Activated T-cell treated with anti-CD3 and anti-CD28 coated beads, Interleukin-2, amount 50 U/mL, for 1 hour (primary cell): ENCODE measurements at regions not wholly inside any gene's neighbourhood (a gene's known extent, or its start where the extent isn't known, plus 50 kb on each side); places are given as distances from the start of the nearest gene placed in this dataset.
"Not testable (repeated sequence)": the region's sequence is repeated elsewhere in the genome, so short reads cannot be mapped to it uniquely, and the experiment has no call there.

Source experiments
- DNase-seq: peaks from one replicate; pipeline ENCODE4 v3.0.0-alpha.2; 2020

DNA sequence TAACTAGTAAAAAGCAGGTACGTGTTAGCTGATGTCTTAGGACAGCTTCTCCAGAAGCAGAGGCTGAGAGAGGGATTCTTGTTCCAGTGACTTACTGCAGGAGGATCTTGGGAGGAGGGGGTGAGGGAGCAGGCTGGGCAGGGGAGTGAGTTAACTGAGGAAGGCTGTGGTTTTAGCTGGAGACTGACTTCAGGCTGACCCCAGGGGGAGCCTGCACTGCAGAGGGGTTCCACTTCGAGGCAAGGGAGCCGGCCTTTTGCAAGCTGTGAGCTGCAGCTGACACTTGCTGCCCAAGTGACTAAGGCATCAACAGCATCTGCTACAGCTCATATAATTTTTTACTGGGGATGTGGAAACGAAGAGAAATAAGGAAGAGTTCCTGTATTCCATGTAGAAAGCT lies 50.4 kb upstream of the SOD1 start:
- no peak for DNase-seq

DNA sequence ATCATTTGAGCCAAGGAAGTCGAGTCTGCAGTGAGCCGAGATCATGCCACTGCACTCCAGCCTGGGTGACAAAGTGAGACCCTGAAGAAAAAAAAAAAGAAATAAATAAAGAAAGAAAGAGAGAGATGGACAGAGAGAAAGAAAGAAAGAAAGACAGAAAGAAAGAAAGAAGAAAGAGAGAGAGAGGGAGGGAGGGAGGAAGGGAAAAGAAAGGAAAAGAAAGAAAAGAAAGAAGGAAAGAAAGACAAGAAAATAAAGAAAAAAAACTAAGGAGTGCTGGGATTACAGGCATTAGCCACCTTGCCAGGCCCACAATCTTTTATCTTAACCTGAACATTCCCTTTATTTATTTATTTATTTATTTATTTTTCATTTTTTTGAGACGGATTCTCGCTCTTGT lies 51.7 kb upstream of the SOD1 start:
- DNase-seq: no peak

DNA sequence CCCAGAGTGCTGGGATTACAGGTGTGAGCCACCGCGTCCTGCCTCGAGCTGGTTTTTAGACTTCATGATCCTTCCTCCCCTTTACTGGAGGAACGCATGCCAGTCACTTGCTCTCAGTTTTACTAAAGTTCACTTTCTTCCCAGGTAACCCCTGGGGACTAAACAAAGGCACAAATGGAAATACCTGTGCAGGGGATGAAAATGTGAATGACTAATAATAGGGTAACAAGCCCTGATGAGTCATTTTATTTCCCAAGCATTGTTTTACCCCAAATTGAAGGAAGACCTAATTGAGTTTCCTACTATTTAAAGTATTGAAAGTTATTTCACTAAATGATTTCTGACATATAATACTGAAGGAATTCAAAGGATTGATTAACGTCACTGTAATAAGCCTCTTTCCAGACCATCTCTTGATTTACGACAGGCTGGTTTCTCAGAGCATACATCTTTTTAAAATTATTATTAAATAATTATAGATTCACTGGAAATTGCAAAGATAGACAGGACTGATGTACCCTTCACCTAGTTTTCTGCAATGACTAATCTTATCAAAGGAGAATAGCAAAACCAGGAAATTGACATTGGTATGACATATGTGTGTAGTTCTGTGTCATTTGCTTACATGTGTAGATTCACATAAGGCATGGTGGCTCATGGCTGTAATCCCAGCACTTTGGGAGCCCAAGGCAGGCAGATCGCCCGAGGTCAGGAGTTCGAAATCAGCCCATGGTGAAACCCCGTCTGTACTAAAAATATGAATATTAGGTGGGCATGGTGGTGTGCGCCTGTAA lies 53.2 kb upstream of the SOD1 start:
- no peak for DNase-seq

DNA sequence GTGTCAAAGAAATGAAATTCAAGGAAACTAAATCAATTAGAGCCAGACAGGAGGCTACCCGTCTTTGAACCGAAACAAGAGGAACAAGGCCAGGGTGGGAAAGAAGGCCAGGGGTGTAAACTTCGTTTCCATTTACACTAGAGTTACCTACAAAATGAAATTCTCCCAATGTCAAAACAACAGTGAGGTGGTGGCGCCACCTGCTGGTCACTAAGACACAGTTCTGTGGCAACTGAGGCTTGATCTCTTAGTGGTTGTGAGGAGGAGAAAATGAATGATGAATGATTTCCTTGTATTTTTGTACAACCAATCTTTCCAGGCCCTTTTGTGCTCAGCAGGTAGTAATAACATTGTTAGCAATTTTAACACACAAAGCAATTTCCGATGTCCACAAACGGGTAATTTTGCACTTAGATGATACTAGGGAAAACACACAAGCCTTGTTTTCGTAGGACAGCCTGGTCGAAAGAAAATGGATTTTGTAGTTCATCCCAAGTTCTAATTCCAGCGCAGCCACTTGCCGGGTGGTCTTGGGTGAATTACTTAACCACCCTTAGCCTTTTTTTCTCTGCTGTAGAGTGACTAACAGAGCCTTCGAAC lies 54.8 kb upstream of the SOD1 start:
- peak; percentile 74 for DNase-seq

DNA sequence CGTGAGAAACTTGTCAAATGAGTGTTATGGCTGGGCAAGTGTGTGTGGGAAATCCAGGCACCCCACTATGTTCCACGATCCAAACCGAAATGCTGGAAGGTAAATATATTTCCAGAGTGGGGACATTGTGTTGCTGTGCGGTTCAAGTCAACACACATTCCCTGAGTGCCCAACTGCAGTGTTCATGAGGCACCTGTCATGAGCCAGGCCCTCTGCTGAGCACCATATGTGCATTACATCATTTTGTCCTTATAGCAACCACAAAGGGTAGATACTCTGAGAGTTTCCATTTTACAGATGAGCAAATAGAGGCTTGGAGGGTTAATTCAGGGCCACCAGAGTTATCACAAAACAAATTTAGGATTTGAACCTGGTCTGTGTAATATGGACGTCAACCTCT lies 59.9 kb upstream of the SOD1 start:
- no peak for DNase-seq

DNA sequence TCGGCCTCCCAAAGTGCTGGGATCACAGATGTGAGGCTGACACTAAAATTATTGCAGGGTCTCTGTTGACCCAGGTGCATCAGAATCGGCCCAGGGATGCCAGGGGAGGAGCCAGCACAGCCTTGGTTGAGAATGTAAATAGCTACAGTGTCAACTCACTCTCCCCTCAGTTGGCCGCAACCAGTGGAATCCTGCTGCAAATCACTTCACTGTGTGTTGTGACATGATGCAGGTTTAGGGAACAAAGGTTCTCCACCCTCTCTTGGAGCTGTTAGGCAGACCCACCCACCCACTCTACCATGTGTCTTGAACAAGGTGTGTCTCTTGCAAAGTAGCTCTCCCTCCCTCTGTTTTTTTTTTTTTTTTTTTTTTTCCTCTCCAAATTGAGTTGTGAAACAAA lies 60.5 kb upstream of the SOD1 start:
- no peak for DNase-seq

DNA sequence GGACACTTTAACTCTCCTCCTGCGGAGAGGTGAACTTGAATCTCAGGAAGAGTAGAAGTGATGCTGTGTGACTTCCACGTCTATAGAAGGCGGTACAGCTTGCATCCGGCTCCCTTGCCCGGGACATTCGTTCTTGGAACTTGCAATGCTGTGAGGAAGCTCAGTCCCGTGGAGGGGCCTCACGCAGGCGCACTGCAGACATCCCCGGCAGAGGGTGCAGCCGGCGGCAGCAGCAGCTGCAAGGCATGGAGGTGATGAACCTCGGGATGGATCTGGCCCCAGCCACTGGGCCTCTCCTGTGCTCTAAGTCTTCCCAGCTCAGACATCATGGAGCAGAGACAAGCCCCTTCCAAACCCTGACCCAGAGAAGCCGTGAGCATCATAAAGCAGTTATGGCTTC lies 61.8 kb upstream of the SOD1 start:
- DNase-seq: no peak

DNA sequence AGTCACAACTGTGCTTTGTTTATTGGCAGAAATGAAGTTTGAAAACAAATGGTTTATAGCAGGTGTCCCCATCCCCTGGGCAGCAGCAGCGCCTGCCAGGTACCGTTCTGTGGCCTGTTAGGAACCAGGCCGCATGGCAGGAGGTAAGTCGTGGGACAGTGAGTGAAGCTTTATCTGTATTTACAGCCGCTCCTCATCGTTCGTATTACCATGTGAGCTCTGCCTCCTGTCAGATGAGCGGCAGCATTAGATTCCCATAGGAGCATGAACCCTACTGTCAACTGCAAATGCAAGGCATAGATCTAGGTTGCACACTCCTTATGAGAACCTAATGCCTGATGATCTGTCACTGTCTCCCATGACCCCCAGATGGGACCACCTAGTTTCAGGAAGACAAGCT lies 63.4 kb upstream of the SOD1 start:
- DNase-seq: no peak

DNA sequence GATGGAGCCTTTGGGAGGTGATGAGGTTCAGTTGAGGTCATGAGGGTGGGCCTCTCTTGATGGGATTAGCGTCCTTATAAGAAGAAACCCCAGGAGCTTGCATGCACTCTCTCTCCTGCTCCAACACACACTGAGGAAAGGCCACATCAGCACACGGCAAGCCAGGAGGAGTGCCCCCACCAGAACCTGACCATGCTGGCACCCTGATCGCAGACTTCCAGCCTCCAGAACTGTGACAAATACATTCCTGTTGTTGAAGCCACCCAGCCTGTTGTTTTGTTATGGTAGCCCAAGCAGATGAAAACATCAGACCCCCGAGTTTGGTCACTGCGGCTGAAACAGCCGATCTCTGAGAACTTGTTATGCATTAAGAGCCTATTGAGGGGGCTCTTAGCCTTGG lies 64.8 kb upstream of the SOD1 start:
- DNase-seq: no peak

DNA sequence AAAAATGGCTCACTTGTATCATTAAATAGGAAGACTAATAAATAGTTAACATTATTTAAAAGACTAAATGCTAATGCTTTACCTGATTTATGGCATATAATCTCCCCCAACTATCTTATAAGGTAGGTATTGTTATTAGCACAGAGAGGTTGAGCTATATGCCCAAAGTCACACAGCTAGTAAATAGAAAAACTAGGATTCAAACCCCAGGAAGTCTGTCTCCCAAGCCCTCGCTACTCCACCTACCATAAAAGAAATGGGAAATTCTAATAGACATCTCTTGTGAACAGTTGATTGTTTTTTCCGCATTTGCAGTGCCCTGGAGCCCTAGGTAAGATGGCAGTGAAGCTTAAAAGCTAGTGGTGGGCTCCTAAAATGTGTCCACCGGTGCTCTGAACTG lies 65.2 kb upstream of the SOD1 start:
- DNase-seq: no peak

DNA sequence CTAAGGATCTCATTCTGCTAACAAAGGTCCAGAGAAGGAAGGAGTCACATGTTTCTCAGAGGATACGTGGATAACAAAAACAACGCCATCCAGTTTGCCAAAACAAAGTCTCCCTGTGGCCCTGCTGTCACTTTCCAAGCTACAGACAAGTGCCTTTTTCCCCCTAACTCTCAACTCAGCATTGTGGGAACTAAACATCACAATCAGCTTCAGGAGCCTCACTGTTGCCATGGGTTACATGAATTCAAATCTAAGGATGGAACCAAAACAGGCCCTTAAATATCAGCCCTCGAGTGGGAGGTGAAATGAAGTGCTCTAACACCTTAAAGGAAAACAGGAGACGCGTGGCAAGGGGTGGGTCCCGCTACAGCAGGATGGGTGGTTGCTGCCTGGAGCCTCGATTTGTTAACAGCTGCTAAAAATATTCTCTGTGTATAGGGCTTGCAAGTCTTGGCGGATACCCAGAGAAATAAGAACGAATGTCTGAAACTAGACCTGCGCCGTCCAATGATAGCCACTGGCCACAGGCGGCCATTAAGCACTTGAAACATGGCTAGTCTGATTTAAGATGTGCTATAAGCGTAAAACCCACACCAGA lies 66.4 kb upstream of the SOD1 start:
- DNase-seq: no peak

DNA sequence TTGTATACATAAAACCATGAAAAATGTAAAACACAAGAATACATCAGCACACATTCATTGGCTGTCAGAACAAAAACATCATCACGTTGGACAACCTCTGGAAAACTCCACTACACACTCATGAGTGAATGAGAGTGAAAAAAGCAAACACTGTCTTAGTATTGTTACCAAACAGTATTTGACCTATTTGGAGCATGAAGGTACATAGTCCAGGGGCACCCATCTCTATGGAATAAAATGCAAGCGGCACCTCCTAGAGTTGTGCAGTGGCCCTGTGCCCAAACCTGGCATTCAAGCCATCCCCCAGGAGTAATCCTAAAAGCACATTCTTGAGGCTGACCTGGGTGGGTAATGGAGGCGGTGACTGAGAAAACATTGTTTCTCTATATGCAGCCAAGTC lies 67.0 kb upstream of the SOD1 start:
- no peak for DNase-seq

DNA sequence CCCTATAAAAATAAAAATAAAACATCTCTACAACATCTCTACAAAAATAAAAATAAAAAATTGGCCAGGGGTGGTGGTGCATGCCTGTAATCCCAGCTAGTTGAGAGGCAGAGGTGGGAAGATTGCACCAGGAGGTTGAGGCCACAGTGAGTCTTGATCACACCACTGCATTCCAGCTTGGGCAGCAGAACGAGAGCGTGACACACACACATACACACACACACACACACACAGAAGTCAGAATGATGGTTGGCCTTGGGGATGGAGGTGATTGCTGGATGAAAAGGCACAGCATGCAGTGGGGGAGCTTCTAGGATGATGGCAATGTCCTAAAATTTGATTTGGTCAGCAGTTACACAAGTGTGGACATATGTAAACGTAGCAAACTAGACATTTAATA lies 69.7 kb upstream of the SOD1 start:
- DNase-seq: no peak

DNA sequence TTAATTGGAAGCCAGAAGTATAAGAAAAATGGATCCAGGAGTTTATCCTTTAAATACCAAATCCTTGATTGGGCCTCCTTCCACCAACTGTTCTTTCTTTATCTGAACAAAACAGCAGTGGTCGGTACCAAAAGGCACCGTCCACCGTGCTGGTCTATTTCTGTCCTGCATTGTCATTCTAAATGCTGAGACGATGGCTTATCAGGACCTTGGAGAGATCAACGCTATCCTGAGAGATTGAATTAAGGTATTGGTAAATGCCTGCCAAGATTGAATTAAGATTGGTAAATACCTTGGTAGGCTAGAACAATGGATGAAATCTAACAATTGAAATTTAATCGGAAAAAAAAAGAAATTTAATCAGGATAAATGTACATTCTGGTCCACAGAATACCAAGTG lies 73.4 kb upstream of the SOD1 start:
- no peak for DNase-seq

DNA sequence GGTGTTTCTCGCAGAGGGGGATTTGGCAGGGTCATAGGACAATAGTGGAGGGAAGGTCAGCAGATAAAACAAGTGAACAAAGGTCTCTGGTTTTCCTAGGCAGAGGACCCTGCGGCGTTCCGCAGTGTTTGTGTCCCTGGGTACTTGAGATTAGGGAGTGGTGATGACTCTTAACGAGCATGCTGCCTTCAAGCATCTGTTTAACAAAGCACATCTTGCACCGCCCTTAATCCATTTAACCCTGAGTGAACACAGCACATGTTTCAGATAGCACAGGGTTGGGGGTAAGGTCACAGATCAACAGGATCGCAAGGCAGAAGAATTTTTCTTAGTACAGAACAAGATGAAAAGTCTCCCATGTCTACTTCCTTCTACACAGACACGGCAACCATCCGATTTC lies 75.6 kb upstream of the SOD1 start:
- DNase-seq: not testable (repeated sequence)

DNA sequence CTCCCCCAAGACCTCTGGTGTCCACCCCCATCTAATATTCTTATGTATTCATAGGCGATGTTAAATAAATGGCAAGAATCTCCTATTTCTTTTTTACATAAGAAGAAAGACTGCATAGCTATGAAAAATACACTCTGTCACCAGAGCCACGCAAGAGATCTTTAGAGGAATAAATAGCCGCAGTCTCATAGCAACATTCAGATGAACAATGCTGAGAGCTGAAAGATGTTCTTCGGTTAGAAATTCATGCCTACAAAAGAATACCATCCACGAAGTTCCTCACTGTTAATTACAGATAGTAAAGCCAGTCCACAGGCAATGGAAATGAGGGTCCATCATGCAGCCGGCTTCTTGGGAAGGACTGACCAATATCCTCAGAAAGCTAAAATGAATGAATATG lies 76.0 kb upstream of the SOD1 start:
- DNase-seq: no peak

DNA sequence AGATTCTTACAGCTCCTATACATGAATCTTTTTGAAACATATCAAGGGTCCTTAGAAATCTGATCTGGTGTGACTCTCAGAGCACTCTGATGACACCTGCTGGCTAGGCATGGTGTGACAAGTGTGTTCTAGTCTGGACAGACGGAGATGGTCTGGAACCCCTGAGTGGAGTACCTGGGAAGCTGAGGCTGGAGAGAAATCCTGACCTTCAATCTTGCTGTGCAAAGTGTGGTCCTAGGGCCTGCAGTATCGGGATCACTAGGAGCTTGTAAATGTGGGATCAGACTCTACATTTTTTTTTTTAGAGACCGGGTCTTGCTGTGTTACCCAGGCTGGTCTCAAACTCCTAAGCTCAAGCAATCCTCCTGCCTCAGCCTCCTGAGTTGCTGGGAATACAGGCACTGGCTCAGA lies 78.6 kb upstream of the SOD1 start:
- peak; percentile 79 for DNase-seq

DNA sequence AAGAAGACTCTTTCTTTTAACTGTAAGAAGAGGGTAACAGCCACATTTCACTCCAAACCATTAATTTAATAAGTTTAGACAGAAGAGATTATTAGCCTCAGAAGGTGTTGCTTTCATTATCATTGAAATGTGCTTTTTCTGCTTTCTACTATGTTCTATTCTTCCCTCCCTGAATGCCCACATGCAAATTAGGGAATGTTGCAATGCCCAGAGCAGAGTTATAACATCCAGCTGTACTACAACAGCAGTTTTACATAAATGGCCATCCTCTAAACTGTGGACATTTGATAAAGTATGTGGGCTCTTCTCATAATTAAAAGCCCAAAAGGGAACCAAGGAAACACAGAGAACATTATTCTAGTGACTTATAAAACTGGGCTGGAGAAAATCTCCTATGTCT lies 82.2 kb upstream of the SOD1 start:
- no peak for DNase-seq

DNA sequence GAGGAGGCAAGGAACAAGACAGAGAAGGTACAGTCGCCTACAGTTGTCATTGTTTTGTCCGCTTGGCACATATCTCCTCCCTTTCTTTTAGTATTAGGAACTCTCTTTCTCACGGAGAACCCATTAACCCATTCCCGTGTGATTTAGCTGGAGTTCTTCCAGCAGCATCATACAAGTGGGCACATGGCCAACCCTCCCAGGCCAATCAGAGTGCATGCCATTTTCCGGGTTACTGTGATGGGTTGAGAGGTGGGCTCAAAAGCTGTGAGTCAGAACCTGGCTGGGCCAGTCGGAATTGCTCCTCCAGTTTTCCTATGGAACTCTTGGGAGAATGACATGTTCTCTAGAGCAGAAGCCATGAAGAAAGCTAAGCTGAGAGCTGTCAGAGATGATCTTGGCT lies 83.1 kb upstream of the SOD1 start:
- DNase-seq: no peak

DNA sequence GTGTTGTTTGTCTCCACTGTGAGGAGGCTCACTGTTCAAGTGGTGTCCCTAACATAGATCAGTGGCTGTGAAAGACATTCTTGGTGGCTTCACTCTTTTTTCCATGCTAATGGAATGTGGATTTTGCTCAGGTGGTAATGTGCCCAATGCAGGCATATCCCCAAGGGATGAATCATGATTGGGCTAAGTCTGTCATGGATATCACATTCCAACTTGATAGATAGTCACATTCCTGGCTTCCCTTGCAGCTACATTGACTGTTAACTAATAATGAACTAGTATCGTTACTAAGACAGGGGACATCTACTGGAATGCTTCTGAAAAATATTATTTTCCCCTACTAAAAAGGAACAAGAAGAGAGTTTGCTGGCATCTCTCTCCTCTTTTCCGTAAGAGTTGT lies 86.3 kb upstream of the SOD1 start:
- no peak for DNase-seq

DNA sequence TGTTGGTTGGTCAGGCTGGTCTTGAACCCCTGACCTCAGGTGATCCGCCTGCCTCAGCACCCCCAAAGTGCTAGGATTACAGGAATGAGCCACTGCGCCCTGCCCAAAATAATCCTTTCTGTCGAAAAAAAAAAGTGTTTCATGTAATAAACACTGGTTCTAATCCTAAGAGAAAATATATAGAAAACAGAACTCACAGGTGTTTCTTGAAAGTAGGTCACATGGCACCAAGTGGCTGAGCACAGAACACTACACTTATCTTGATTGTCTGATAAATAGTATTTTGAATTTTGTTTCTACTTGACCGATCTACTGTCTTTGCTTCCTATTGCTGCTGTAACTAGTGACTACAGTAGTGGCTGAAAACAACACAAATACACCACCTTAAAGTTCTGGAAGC lies 87.6 kb upstream of the SOD1 start:
- no peak for DNase-seq

DNA sequence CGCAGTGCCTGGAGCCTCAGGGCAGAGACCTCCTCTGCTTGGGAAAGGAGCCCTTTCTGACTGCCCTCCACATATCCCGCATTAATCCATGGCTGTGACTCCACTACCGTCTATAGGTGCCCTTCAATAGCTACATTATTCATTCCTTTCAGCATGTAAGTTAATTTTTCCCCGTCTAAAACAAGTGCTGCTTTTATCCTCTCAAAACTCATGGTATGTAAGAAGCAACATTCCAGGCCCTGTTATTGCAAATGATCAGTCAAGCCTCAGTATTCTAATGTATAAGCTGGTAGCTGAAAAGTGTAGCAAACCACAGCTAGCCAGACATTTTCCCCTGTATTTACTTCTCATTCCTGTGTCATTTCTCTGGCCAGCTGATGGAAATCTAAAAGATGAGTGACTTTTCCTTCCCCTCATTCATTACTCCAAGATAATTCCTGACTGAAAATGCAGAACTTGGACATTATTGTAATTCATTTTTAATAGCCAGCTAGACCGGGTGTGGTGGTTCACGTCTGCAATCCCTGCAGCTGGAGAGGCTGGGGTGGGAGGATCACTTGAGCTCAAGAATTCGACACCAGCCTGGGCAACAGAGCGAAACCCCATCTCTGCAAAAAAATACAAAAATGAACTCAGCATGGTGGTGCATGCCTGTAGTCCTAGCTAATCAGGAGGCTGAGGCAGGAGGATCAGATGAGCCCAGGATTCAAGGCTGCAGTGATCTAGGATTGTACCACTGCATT lies 88.5 kb upstream of the SOD1 start:
- no peak for DNase-seq

DNA sequence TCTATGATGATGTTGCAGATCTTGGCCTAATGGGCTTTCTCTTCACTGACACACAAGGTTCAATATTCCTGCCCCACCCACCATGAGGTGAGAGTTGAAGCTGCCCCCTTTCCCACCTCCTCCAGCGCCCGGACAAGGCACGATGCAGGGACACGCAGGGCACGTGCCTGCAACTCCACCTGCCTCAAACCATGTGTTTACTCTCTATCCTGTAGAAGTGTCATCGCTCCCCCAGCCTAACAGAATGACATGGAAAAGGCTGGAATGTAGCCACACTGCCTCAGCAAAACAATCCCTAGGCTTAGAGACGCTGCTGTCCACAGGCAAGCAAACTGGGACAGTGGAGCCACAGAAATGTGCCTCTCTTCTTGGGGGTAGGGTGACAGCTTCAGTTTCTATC lies 92.9 kb upstream of the SOD1 start:
- DNase-seq: no peak

DNA sequence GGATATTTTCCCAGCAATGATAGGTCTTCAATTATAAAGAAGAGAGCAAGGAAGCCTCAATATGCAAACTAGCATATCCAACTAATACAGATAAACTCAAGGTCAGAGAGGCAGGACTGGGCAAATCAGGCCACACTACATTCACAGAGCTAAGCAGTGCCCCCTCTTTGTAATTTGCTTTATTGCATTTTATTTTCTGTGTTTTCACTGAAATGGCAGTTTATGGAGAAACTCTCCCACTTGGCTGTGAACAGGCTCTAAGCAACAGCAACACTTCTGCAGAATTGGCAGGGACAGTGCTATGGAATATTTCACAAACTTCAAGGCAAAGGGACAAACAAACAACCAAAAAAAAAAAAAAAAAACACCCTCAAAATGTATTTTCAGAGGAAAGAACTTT lies 93.4 kb upstream of the SOD1 start:
- DNase-seq: no peak
